H9 (cell line): ENCODE measurements at regions not wholly inside any gene's neighbourhood (a gene's known extent, or its start where the extent isn't known, plus 50 kb on each side); places are given as distances from the start of the nearest gene placed in this dataset.

Experiments
- DNase-seq: peaks from one replicate; pipeline ENCODE4 v3.0.0-alpha.2; 2017
- H2AFZ ChIP-seq: one replicate; pipeline ENCODE4 v1.6.1; 2013; ENCODE audit warnings: mild to moderate bottlenecking, low read length, control low read depth, moderate library complexity
- H2AK5ac ChIP-seq: 2 replicates; pipeline ENCODE4 v1.6.1; 2013; ENCODE audit warnings: low read length, control low read depth, mixed read lengths; ENCODE audit not compliant: insufficient read length
- H2BK120ac ChIP-seq: one replicate; pipeline ENCODE4 v1.6.1; 2013; ENCODE audit warnings: low read depth, mild to moderate bottlenecking, low read length, control low read depth, inconsistent platforms; ENCODE audit not compliant: poor library complexity, severe bottlenecking
- H2BK12ac ChIP-seq: 2 replicates; pipeline ENCODE4 v1.6.1; 2013; ENCODE audit warnings: low read length, control low read depth, mixed read lengths, low read depth; ENCODE audit not compliant: insufficient read length
- H2BK15ac ChIP-seq: 2 replicates; pipeline ENCODE4 v1.6.1; 2013; ENCODE audit warnings: low read depth, low read length, control low read depth
- H2BK20ac ChIP-seq: one replicate; pipeline ENCODE4 v1.6.1; 2013; ENCODE audit warnings: low read depth, mild to moderate bottlenecking, low read length, control low read depth, inconsistent platforms; ENCODE audit not compliant: poor library complexity, severe bottlenecking
- H2BK5ac ChIP-seq: 2 replicates; pipeline ENCODE4 v1.6.1; 2013; ENCODE audit warnings: low read length, control low read depth, mixed read lengths; ENCODE audit not compliant: insufficient read length
- H3K14ac ChIP-seq: 2 replicates; pipeline ENCODE4 v1.6.1; 2013; ENCODE audit warnings: low read length, control low read depth; ENCODE audit not compliant: insufficient read depth
- H3K18ac ChIP-seq: 2 replicates; pipeline ENCODE4 v1.6.1; 2013; ENCODE audit warnings: low read depth, mild to moderate bottlenecking, mixed read lengths, low read length, control low read depth; ENCODE audit not compliant: insufficient read length
- H3K23ac ChIP-seq: 2 replicates; pipeline ENCODE4 v1.6.1; 2013; ENCODE audit warnings: low read length, control low read depth, mixed read lengths, low read depth; ENCODE audit not compliant: insufficient read length
- H3K23me2 ChIP-seq: 2 replicates; pipeline ENCODE4 v1.6.1; 2013; ENCODE audit warnings: low read depth, mild to moderate bottlenecking, mixed read lengths, low read length, control low read depth; ENCODE audit not compliant: insufficient read length, poor library complexity, severe bottlenecking
- H3K27ac ChIP-seq: 2 replicates; pipeline ENCODE4 v1.5.1; 2013; ENCODE audit warnings: low read length, control low read depth, mixed read lengths, low read depth; ENCODE audit not compliant: insufficient read length
- H3K27me3 ChIP-seq: 2 replicates; pipeline ENCODE4 v1.6.1; 2013; ENCODE audit warnings: low read length, control low read depth, inconsistent platforms; ENCODE audit not compliant: insufficient read depth
- H3K4ac ChIP-seq: 2 replicates; pipeline ENCODE4 v1.6.1; 2013; ENCODE audit warnings: low read depth, mild to moderate bottlenecking, control low read depth, inconsistent platforms, low read length, moderate library complexity
- H3K4me1 ChIP-seq: 2 replicates; pipeline ENCODE4 v1.6.1; 2013; ENCODE audit warnings: low read length, control low read depth, inconsistent platforms; ENCODE audit not compliant: insufficient read depth
- H3K4me2 ChIP-seq: 2 replicates; pipeline ENCODE4 v1.6.1; 2013; ENCODE audit warnings: low read length, control low read depth, mixed read lengths; ENCODE audit not compliant: insufficient read length, insufficient read depth
- H3K56ac ChIP-seq: 2 replicates; pipeline ENCODE4 v1.6.1; 2013; ENCODE audit warnings: low read depth, mild to moderate bottlenecking, mixed read lengths, low read length, control low read depth; ENCODE audit not compliant: insufficient read length
- H3K79me1 ChIP-seq: 2 replicates; pipeline ENCODE4 v1.6.1; 2013; ENCODE audit warnings: low read depth, mild to moderate bottlenecking, moderate library complexity, low read length, control low read depth, inconsistent platforms; ENCODE audit not compliant: insufficient read depth, poor library complexity, severe bottlenecking
- H3K79me2 ChIP-seq: 2 replicates; pipeline ENCODE4 v1.6.1; 2013; ENCODE audit warnings: low read length, control low read depth, inconsistent platforms; ENCODE audit not compliant: insufficient read depth
- H3K9ac ChIP-seq: 2 replicates; pipeline ENCODE4 v1.6.1; 2013; ENCODE audit warnings: low read length, control low read depth, mixed read lengths; ENCODE audit not compliant: insufficient read length; ENCODE audit errors: extremely low read depth
- H3K9me3 ChIP-seq: one replicate; pipeline ENCODE4 v1.6.1; 2013; ENCODE audit warnings: low read depth, low read length, inconsistent platforms; ENCODE audit not compliant: control insufficient read depth
- H3T11ph ChIP-seq: one replicate; pipeline ENCODE4 v1.6.1; 2013; ENCODE audit warnings: mild to moderate bottlenecking, low read length, control low read depth, inconsistent platforms
- H4K20me1 ChIP-seq: one replicate; pipeline ENCODE4 v1.6.1; 2013; ENCODE audit not compliant: control insufficient read depth, insufficient read length, insufficient read depth
- H4K5ac ChIP-seq: 2 replicates; pipeline ENCODE4 v1.6.1; 2013; ENCODE audit warnings: low read depth, mild to moderate bottlenecking, mixed read lengths, low read length, control low read depth; ENCODE audit not compliant: insufficient read length
- H4K8ac ChIP-seq: replicated peaks from 2 replicates; pipeline ENCODE4 v1.6.1; 2013; ENCODE audit warnings: low read length, control low read depth, mixed read lengths, low read depth; ENCODE audit not compliant: insufficient read length
- H4K91ac ChIP-seq: 2 replicates; pipeline ENCODE4 v1.6.1; 2013; ENCODE audit warnings: low read depth, mild to moderate bottlenecking, moderate library complexity, mixed read lengths, low read length, control low read depth; ENCODE audit not compliant: insufficient read length
- H3K27ac Mint-ChIP-seq, 3 experiments: 2 replicates in 2 of 3; 3 replicates in 1 of 3; pipeline ENCODE4 v1.8.0; 2020 to 2021; ENCODE audit warnings: mixed read lengths in 3 of 3, mild to moderate bottlenecking in 1 of 3, moderate library complexity in 1 of 3
- H3K27me3 Mint-ChIP-seq: 2 replicates; pipeline ENCODE4 v1.8.0; 2021; ENCODE audit warnings: low read depth, mild to moderate bottlenecking, moderate library complexity, mixed read lengths
- H3K36me3 Mint-ChIP-seq, 3 experiments: 2 replicates in 2 of 3; 3 replicates in 1 of 3; pipeline ENCODE4 v1.8.0; 2020 to 2021; ENCODE audit warnings: low read depth in 3 of 3, mixed read lengths in 3 of 3; ENCODE audit not compliant: insufficient read depth in 1 of 3
- H3K4me1 Mint-ChIP-seq, 2 experiments: 2 replicates each; pipeline ENCODE4 v1.8.0; 2020; ENCODE audit warnings: mixed read lengths in 2 of 2
- H3K4me3 Mint-ChIP-seq, 2 experiments: 2 replicates in 1 of 2; 3 replicates in 1 of 2; pipeline ENCODE4 v1.8.0; 2020 to 2021; ENCODE audit warnings: mild to moderate bottlenecking in 2 of 2, mixed read lengths in 2 of 2, moderate library complexity in 1 of 2
- H3K9me3 Mint-ChIP-seq, 2 experiments: 2 replicates in 1 of 2; 3 replicates in 1 of 2; pipeline ENCODE4 v1.8.0; 2020; ENCODE audit warnings: mild to moderate bottlenecking in 2 of 2, mixed read lengths in 2 of 2, moderate library complexity in 1 of 2
- WGBS: extraction: QIAGEN DNeasy Blood & Tissue Kit; methylation state at CpG from one replicate; pipeline ENCODE4 v1.1.7; 2013; ENCODE audit warnings: missing lambda C conversion rate, low lambda C conversion rate, mixed read lengths; ENCODE audit not compliant: insufficient read length; ENCODE audit errors: extremely low coverage; 5-methylcytosine and 5-hydroxymethylcytosine counted together
- TF ChIP-seq, protein P1 (sequence below): fragments of 200-600 bp; sonication (generic); conservative IDR thresholded peaks from 3 replicates; pipeline ENCODE4 v1.8.0; 2021; ENCODE audit warnings: antibody characterized with exemption, mild to moderate bottlenecking

DNA sequence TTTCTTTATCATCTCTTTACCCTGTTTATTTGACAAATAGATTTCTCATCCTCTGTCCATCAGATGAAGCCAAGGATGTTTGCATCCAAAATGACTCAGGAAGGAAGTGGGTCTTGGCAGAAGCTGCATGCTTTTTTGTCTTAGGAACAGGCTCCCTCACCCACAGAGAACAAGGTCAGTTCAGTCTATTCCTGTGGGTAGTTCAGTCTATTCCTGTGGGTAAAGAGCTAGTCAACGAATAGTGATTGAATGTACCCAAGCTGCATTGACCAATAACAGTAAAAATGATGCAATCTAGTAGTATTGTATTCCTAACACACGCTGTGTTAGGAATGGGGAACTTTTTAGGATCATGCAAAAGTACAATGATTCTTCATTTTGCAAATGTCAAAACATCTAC lies 290.8 kb upstream of the TANK start:
- Histone ChIP-seq H3T11ph (no peak overlapping the region), H2BK12ac (no peak overlapping the region), H2BK5ac (no peak overlapping the region), H3K18ac (no peak overlapping the region), H3K9me3 (no peaks in the 10 kb centered on the region), H3K27ac (no peak overlapping the region), H2AFZ (no peak overlapping the region), H3K14ac (no peak overlapping the region), H4K20me1 (no peaks in the 10 kb centered on the region), H2BK15ac (no peak overlapping the region), H2AK5ac (no peak overlapping the region), H2BK120ac (no peak overlapping the region), H3K79me1 (no peaks in the 10 kb centered on the region), H3K9ac (no peak overlapping the region), H3K4me1 (no peaks in the 10 kb centered on the region; the same call in 1 of the 2 replicates), H3K27me3 (no peaks in the 10 kb centered on the region), H4K91ac (no peak overlapping the region), H3K23me2 (no peaks in the 10 kb centered on the region), H3K4ac (no peak overlapping the region), H2BK20ac (no peak overlapping the region), H4K5ac (no peak overlapping the region), H3K23ac (no peak overlapping the region), H3K4me2 (no peak overlapping the region), H4K8ac (no peak overlapping the region), H3K56ac (no peak overlapping the region), H3K79me2 (no peaks in the 10 kb centered on the region)
- no peaks in the 10 kb centered on the region for H3K27me3 Mint-ChIP-seq
- no peak for DNase-seq
- TF ChIP-seq, protein P1, sequence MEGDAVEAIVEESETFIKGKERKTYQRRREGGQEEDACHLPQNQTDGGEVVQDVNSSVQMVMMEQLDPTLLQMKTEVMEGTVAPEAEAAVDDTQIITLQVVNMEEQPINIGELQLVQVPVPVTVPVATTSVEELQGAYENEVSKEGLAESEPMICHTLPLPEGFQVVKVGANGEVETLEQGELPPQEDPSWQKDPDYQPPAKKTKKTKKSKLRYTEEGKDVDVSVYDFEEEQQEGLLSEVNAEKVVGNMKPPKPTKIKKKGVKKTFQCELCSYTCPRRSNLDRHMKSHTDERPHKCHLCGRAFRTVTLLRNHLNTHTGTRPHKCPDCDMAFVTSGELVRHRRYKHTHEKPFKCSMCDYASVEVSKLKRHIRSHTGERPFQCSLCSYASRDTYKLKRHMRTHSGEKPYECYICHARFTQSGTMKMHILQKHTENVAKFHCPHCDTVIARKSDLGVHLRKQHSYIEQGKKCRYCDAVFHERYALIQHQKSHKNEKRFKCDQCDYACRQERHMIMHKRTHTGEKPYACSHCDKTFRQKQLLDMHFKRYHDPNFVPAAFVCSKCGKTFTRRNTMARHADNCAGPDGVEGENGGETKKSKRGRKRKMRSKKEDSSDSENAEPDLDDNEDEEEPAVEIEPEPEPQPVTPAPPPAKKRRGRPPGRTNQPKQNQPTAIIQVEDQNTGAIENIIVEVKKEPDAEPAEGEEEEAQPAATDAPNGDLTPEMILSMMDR = no peak
- H3K27ac Mint-ChIP-seq = no peak overlapping the region
- no peaks in the 10 kb centered on the region for H3K9me3 Mint-ChIP-seq
- H3K4me1 Mint-ChIP-seq = peaks cover 0 to 6% of the 10 kb centered on the region in 2 experiments; a peak in 1 of 4 replicates
- no CpG with 5 or more reads among the region's 2 CpGs for WGBS
- H3K4me3 Mint-ChIP-seq = no peak overlapping the region
- H3K36me3 Mint-ChIP-seq = no peaks in the 10 kb centered on the region
